Head of caudate nucleus (tissue), 42 donors: ENCODE measurements at regions not wholly inside any gene's neighbourhood (a gene's known extent, or its start where the extent isn't known, plus 50 kb on each side); places are given as distances from the start of the nearest gene placed in this dataset.
"Not testable (repeated sequence)": the region's sequence is repeated elsewhere in the genome, so short reads cannot be mapped to it uniquely, and the experiment has no call there.

Source experiments
- DNase-seq, 42 donors: peaks; one replicate each; pipeline versions ENCODE4 v3.0.0 to v3.0.0-alpha.2; 2020 to 2021; ENCODE audit warnings: mixed read lengths in 7 of 42
- intact Hi-C: fragments of 100-400 bp; cut with DNase I; formaldehyde crosslinking; loops from one replicate; pipeline ENCODE4 v1.15.0; 2022

GRCh38 chr4:53706422-53707032 is 115.2 kb upstream of the LNX1 start:
- DNase-seq, result peak in 9 of 42 donors; percentile 11 to 61 (median 36)

DNA sequence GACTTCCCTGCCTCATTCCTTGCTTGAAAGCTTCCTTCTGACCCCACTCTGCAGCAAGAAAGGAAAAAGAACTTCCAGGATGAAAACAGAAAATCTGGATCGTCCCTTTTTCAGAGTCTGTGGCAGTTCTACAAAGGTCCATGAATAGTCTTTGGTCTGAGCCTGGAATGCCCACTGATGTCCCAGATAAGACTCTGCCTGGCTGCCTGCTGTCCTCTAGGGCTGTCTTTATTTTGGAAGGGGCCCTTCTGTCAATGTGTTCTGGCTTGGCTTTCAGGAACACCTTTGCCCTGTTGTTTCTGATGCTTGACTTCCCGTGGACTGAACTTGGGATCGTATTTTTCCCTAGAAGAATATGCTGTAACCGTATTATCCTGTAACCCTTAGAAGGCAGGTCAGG is 114.7 kb upstream of the LNX1 start:
- intact Hi-C loops, result no loop called here
- no peak for DNase-seq

More at GRCh38 chr4:53706422-53707032, 115.2 kb upstream of the LNX1 start:
- intact Hi-C loops, result no loop called here

DNA sequence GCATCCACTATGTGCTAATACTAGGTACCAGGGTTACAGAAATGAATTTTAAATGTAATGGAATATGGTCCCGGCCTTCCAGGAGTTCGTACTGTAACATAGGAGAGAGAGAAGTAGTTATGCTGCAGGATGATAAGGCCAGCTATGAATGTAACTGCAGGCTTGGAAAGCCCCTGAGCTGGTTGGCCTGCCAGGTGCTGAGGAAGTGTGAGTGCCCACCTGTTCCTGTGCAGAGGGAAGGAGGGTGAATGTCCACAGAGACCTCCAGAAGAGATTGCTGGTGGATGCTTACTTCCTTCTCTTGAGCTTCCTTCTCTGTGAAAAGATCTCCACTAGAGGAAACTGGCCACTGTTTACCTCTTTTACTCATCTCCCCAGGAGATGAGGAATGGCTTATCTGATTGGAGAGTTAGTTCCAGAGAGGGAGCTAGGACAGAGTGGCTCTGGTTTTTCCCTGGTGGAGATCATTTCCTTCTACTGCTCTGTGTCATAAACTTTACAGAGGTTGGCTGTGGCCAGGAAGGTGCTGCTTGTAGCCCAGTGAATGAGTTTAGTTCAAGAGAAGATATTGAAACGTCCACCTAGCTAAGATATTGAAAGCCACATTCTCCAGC is 114.0 kb upstream of the LNX1 start:
- DNase-seq, result no peak
- intact Hi-C loops, result no loop called here

GRCh38 chr4:53704329-53704728 is 113.0 kb upstream of the LNX1 start:
- intact Hi-C loops, result no loop called here

GRCh38 chr4:53703267-53703655 is 112.0 kb upstream of the LNX1 start:
- intact Hi-C loops, result no loop called here
- DNase-seq, result no peak

More at GRCh38 chr4:53704329-53704728, 113.0 kb upstream of the LNX1 start:
- DNase-seq, result no peak

DNA sequence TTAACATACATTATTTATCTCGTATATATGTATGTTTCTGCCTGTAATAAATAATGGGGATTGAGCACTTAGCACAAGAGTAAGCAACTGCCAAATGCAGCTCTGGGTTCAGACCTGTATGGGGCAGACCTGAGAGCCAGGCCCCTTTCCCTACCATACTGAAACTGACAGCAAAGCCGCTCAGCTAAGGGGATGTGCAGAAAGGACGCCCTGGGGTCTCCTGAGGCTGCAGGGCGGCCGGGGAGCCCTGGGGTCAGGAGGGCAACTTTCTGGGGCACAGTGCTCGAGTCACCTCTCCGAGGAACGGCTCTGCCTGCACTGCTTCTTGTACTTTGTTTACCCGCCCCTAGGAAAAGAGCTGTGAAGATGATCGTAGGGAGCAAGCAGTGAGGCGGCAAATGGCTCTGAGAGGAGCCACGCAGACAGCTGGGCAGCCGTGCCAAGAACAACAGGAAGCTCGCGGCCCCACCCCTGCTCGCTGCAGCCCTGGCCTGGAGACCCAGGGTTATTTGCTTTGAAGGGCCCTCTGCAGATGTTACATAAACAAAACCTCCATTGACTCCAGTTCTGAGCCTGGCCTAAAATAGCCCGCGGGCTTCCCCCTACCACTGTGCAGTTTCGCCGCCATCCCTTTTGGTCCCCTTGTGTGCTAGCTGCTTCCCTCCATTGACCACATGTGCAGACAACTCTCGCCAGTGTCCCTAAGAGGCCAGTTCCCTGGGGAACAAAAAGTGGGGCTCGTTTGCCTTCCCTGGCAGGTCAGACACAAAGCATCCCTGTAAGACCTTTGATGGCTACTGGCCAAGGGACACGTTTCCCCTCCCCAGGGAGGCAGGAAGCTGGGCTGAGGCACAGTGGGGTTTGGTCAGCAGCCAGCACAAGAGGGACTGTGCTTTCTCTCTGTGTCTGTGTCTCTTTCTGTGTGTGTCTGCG is 111.3 kb upstream of the LNX1 start:
- intact Hi-C loops, result no loop called here
- peak; percentile 19 to 79 (median 53) for DNase-seq

DNA sequence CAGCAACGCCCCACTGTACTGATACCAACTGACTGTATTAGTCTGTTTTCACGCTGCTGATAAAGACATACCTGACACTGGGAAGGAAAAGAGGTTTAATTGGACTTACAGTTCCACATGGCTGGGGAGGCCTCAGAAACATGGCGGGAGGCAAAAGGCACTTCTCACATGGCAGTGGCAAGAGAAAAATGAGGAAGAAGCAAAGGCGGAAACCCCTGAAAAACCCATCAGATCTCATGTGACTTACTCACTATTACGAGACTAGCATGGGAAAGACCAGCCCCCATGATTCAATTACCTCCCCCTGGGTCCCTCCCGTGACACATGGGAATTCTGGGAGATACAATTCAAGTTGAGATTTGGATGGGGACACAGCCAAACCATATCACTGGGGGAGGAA is 110.0 kb upstream of the LNX1 start:
- intact Hi-C loops, DNase-seq: not testable (repeated sequence)

GRCh38 chr4:53699310-53699709 is 108.0 kb upstream of the LNX1 start:
- DNase-seq, result not testable (repeated sequence)
- intact Hi-C loops, result loop anchor here (10.0 kb wide), 1 partner anchor 525 kb away; the partner anchor contains the start of gene PDGFRA

DNA sequence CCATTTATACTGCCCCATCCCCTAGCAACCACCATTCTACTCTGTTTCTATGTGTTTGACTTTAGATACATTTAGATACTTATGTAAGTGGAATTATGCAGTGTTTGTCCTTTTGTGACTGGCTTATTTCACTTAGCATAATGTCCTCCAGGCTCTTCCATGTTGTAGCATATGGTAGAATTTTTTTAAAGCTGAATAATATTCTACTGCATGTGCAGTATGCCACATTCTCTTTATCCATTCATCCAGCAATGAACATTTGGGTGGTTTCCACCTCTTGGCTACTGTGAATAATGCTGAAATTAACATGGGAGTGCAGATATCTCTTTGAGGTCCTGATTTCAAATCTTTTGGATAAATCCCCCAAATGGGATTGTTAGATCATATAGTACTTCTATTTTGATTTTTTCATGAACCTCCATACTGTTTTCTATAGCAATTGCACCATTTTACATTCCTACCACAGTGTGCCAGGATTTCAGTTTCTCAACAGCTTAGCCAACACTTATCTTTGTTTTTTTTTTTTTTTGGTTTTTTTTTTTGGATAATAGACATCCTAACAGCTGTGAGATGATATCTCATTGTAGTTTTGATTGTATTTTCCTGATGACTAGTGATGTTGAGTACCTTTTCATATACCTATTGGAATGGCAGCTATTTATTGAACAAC is 105.9 kb upstream of the LNX1 start:
- DNase-seq, result no peak
- intact Hi-C loops, result loop anchor here (10.0 kb wide), 1 partner anchor 528 kb away; the partner anchor contains the start of gene PDGFRA

DNA sequence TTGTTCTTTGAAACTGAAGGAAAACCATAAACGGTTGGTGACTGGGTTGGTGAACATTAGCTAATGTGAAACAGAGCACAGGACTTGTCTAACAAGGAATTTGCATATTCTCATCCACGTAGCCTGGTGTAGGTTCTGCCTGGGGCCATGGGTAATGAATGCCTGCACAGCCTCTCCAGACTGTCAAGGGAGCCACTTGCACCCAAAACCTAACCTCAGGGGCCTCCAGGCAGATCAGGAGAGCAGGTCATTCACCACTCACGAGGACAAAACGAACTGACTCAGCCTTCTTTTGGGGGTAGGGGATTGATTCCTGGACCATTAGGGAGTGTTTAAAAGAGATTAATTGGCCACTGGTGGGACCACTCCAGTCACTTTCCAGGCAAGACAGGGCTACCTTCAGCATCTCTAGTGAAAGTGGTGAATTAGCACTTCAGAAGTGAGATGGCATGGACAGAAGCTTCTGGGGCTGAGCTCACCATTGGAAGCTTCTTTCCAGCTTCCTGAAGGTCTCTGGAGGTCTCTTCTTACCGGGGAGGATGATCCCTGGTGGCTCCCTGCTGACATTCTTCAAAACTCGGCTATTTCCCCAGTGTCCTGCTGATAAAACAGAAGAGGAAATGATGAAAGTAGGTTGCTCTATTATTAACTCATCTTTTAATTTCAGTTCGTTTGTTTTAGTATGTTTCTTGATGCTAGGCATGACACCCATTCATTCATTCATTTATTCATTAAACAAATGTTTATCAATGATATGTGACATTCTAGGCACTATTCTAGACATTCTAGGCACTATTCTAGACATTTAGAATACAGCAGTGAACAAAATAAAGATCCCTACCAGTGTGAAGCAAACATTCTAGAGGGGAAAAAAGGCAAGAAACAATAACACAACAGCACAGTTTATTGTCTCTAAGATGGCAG is 104.5 kb upstream of the LNX1 start:
- intact Hi-C loops, result loop anchor here (10.0 kb wide), 1 partner anchor 529 kb away; the partner anchor contains the start of gene PDGFRA
- DNase-seq, result no peak

DNA sequence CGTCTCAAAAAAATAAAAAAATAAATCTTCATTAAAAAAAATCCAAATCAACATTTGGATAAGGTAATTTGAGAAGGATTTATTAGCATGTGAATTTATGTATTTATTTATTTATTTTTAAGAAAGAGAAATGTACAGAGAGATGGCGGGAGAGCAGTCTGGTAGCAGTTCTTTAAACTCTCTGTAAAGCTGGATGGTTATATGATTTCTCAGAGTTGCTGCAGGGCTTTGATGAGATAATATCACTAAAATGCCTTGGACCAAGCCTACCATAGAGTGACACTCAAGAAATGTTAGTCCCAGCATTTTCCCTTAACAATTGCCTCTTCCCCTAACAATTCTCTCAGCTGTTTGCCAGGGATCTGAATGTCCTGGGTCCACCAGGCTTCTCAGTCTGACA is 103.4 kb upstream of the LNX1 start:
- intact Hi-C loops, result loop anchor here (10.0 kb wide), 1 partner anchor 530 kb away; the partner anchor contains the start of gene PDGFRA
- no peak for DNase-seq

- intact Hi-C loops, result loop anchor here (10.0 kb wide), 1 partner anchor 531 kb away; the partner anchor contains the start of gene PDGFRA
- no peak for DNase-seq
Observed at GRCh38 chr4:53693909-53694308, 102.6 kb upstream of the LNX1 start.

DNA sequence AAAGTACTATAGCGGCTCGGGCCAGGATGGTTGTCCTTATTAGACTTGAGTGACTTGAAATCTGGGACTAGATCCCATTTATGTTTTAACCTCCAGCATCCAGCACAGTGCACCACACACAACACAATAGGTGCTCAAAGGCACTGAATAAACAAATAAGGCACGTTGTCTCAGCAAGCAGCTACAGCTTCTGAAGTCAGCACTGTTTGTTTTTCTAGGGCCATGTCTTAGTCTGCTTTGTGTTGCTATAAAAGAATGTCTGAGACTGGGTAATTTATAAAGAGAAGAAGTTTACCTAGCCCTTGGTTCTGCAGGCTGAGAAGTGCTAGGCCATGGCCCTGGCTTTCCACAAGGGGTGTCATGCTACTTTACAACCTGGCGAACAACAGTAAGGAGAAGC is 102.1 kb upstream of the LNX1 start:
- intact Hi-C loops, result loop anchor here (10.0 kb wide), 1 partner anchor 531 kb away; the partner anchor contains the start of gene PDGFRA
- no peak for DNase-seq

DNA sequence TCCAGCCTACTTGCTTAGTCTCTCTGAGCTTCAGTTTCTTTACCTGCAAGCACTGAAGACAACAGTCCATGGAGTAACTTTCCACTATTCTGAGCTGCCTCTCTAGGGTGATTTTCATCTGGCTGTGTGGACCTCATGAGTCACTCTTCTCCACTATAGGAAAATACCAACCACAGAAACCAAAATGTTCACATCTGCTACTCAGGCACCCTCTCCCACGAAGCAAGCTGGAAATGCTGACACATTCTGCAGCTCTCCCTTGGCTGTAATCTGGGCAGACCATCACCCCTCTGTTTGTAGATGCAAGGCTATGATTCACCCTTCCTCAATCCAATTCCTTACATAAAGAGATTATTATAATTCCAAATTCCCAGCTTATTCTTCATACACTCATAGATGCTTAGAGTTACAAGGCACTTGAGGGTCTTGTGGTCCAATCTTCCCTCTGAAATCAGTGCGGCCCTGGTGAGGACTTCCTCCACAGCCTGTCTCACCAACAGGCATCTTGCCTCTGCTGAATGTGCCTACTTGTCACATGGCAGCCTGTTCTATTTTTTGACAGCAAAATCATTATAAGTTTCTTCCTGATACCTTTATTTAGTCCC is 97.0 kb upstream of the LNX1 start:
- DNase-seq, result peak in 15 of 42 donors; percentile 7 to 44 (median 23)
- intact Hi-C loops, result no loop called here

- intact Hi-C loops, result no loop called here
- peak in 1 of 42 donors; percentile 10 for DNase-seq
Observed at GRCh38 chr4:53686521-53686920, 95.2 kb upstream of the LNX1 start.

DNA sequence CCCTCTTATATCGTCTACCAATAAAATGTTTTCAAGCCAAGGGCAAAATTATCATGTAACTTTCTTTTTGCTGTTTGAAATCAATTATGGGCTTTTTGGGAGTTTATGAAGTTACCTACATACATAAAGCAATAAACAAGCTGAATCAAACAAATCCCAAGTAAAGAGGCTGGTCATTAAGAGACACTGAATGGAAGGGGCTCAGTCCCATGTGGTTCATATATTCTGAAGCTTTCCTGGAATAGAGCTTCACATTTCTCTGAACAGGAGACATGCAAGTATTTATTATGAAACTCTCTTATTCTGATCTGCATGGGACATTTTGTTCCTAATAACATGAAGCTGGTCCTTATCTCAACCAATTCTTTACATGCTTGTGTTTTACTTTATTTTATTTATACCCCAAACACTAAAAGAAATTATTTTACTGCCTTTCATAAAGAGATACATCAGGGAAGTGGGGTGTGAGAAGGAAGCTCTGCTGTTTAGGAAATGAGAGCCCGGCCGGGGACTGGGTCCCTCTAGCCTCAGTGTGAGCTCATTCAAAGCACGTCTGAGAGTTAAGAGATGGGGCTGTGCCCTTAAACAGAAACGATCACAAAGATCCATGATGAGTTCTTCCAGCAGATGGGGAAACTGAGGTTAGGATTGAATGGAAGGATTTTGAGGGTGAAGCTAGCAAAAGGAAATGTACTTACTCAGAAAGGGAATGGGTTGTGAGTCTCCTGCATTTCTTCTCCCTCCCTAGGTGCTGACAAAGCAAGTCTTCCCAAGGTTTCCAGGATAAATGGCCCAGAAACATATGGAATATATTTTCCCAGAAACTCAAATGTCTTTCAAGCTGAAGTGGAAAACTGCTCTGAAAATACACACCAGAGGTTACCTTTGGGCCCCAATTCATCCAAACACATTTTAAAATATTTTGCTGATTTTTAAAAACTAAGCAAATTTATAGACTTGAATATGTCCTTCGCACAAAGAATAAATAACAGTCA is 93.1 kb upstream of the LNX1 start:
- DNase-seq, result no peak
- intact Hi-C loops, result no loop called here
